ENCODE measurements at regions not wholly inside any gene's neighbourhood (a gene's known extent, or its start where the extent isn't known, plus 50 kb on each side); places are given as distances from the start of the nearest gene placed in this dataset.

- Histone ChIP-seq H3K9me3 (no peaks in the 10 kb centered on the region), H3K4me1 (peaks cover 0 to 10% (median 5%) of the 10 kb centered on the region in 3 donors), H3K36me3 (no peaks in the 10 kb centered on the region), H3K4me3 (no peak overlapping the region), H3K27ac (no peak overlapping the region), H3K27me3 (peaks cover 0 to 60% (median 0%) of the 10 kb centered on the region in 4 donors)
- TF ChIP-seq, protein P1, sequence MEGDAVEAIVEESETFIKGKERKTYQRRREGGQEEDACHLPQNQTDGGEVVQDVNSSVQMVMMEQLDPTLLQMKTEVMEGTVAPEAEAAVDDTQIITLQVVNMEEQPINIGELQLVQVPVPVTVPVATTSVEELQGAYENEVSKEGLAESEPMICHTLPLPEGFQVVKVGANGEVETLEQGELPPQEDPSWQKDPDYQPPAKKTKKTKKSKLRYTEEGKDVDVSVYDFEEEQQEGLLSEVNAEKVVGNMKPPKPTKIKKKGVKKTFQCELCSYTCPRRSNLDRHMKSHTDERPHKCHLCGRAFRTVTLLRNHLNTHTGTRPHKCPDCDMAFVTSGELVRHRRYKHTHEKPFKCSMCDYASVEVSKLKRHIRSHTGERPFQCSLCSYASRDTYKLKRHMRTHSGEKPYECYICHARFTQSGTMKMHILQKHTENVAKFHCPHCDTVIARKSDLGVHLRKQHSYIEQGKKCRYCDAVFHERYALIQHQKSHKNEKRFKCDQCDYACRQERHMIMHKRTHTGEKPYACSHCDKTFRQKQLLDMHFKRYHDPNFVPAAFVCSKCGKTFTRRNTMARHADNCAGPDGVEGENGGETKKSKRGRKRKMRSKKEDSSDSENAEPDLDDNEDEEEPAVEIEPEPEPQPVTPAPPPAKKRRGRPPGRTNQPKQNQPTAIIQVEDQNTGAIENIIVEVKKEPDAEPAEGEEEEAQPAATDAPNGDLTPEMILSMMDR (IDR thresholded peaks at IDR 0.05), result no peak
- TF ChIP-seq POLR2A (IDR thresholded peaks at IDR 0.05), result no peak
- DNase-seq, result no peak
- WGBS, 2 donors, result 78 to 88% methylated on average over 8 of the region's 8 CpGs
- intact Hi-C loops (cut with DNase I), result no loop called here
These were observed 147.4 kb downstream of the TEX36 start for GRCh38 chr10:125535559-125535958.

DNA sequence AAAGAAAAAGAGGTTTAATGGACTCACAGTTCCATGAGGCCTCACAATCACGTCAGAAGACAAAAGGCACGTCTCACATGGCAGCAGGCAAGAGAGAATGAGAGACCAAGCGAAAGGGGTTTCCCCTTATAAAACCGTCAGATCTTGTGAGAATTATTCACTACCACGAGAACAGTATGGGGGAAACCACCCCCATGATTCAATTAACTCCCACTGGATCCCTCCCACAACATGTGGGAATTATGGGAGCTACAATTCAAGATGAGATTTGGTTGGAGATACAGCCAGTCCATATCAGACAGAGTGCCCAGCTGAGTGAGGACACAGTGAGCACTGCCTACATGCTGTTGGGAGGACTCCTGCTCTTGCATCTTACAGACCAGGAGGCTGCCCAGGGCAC is 148.4 kb downstream of the TEX36 start:
- no peak overlapping the region for H3K27ac ChIP-seq
- no peak overlapping the region for H3K4me3 ChIP-seq
- H3K36me3 ChIP-seq, result no peaks in the 10 kb centered on the region
- H3K27me3 ChIP-seq, result peaks cover 0 to 61% (median 0%) of the 10 kb centered on the region in 4 donors
- peaks cover 0 to 9% (median 5%) of the 10 kb centered on the region in 3 donors for H3K4me1 ChIP-seq
- intact Hi-C loops (cut with DNase I), result no loop called here
- 46 to 59% methylated on average over 5 of the region's 5 CpGs for WGBS, 2 donors
- no peaks in the 10 kb centered on the region for H3K9me3 ChIP-seq
- DNase-seq, result no peak
- TF ChIP-seq, protein P1 (IDR thresholded peaks at IDR 0.05), result no peak
- TF ChIP-seq POLR2A (IDR thresholded peaks at IDR 0.05), result no peak

DNA sequence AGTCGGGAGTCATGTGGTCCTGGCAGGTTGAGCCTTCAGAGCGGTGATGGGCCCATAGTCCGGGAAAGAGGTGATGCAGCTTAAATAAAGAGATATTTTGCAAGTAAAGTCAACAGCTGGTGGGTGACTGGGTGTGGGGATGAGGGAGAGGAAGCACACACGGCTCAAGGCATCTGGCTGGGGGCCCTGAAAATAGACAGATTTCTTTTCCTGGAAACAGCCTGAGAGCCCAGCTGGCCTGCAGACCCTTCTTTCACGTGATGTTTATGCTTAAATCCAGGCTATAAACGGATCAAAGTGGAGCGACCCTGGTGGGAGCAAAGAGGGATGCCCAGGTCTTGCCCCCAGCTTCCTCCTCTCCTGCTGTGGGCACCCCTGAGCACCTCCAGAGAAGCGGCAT is 149.1 kb downstream of the TEX36 start:
- Histone ChIP-seq H3K36me3 (no peaks in the 10 kb centered on the region), H3K9me3 (no peaks in the 10 kb centered on the region), H3K27me3 (peaks cover 0 to 55% (median 0%) of the 10 kb centered on the region in 4 donors), H3K4me3 (no peak overlapping the region), H3K27ac (no peak overlapping the region), H3K4me1 (peaks cover 0 to 3% (median 0%) of the 10 kb centered on the region in 3 donors)
- TF ChIP-seq, protein P1 (IDR thresholded peaks at IDR 0.05), result no peak
- no peak for DNase-seq
- intact Hi-C loops (cut with DNase I), result no loop called here
- WGBS, 2 donors, result 68 to 76% methylated on average over 4 to 8 of the region's 8 CpGs

GRCh38 chr10:125531465-125531864 is 151.5 kb downstream of the TEX36 start:
- intact Hi-C loops (cut with DNase I), result no loop called here

GRCh38 chr10:125523347-125523746 is 159.6 kb downstream of the TEX36 start:
- intact Hi-C loops (cut with DNase I), result no loop called here
- no peak for DNase-seq
- 77 to 82% methylated on average over 9 of the region's 10 CpGs for WGBS, 2 donors

More at GRCh38 chr10:125531465-125531864, 151.5 kb downstream of the TEX36 start:
- Histone ChIP-seq H3K4me1 (no peaks in the 10 kb centered on the region), H3K27ac (no peak overlapping the region), H3K4me3 (no peak overlapping the region), H3K36me3 (no peaks in the 10 kb centered on the region), H3K9me3 (no peaks in the 10 kb centered on the region), H3K27me3 (peaks cover 0 to 43% (median 0%) of the 10 kb centered on the region in 4 donors)
- WGBS, 2 donors, result 67 to 68% methylated on average over 11 to 12 of the region's 12 CpGs
- no peak for DNase-seq
- TF ChIP-seq POLR2A (IDR thresholded peaks at IDR 0.05), result no peak
- TF ChIP-seq, protein P1 (IDR thresholded peaks at IDR 0.05), result no peak

More at GRCh38 chr10:125523347-125523746, 159.6 kb downstream of the TEX36 start:
- TF ChIP-seq, protein P1 (IDR thresholded peaks at IDR 0.05), result no peak
- TF ChIP-seq POLR2A (IDR thresholded peaks at IDR 0.05), result no peak
- Histone ChIP-seq H3K36me3 (no peaks in the 10 kb centered on the region), H3K27me3 (no peaks in the 10 kb centered on the region), H3K9me3 (no peaks in the 10 kb centered on the region), H3K27ac (no peak overlapping the region), H3K4me1 (peaks cover 0 to 5% (median 0%) of the 10 kb centered on the region in 3 donors), H3K4me3 (no peak overlapping the region)

Data from esophagus squamous epithelium (tissue), 5 donors.